Activated B cell treated with CpG ODN at 0.5 μM for 24 hours (primary cell): ENCODE measurements at regions not wholly inside any gene's neighbourhood (a gene's known extent, or its start where the extent isn't known, plus 50 kb on each side); places are given as distances from the start of the nearest gene placed in this dataset.

Experiments used
- ATAC-seq: fragments of 200-7000 bp; cut with Tn5 transposase; one replicate; pipeline ENCODE4 v1.10.0; 2021; ENCODE audit warnings: low read depth, mild to moderate bottlenecking, moderate library complexity
- CTCF ChIA-PET: fragments of 350-600 bp; sonication (Branson Sonifier 250); formaldehyde crosslinking; loops from one replicate; lab custom pipeline; 2021; ENCODE audit warnings: antibody characterized with exemption; lab: Charles Lee
- POLR2A ChIA-PET: fragments of 350-600 bp; sonication (Branson Sonifier 250); formaldehyde crosslinking; loops from one replicate; lab custom pipeline; 2021; ENCODE audit warnings: antibody characterized with exemption; lab: Charles Lee
- DNase-seq: peaks from one replicate; pipeline ENCODE4 v3.0.0; 2022
- H3K27ac Mint-ChIP-seq: one replicate; pipeline ENCODE4 v1.8.0; 2020; ENCODE audit warnings: mixed read lengths
- H3K27me3 Mint-ChIP-seq: one replicate; pipeline ENCODE4 v1.8.0; 2021; ENCODE audit warnings: mixed read lengths
- H3K36me3 Mint-ChIP-seq: one replicate; pipeline ENCODE4 v1.8.0; 2021; ENCODE audit warnings: low read depth, mixed read lengths
- H3K4me1 Mint-ChIP-seq: one replicate; pipeline ENCODE4 v1.8.0; 2021; ENCODE audit warnings: mixed read lengths
- H3K4me3 Mint-ChIP-seq: one replicate; pipeline ENCODE4 v1.8.0; 2020; ENCODE audit warnings: mild to moderate bottlenecking, mixed read lengths
- H3K9me3 Mint-ChIP-seq: one replicate; pipeline ENCODE4 v1.8.0; 2020; ENCODE audit warnings: mixed read lengths
- intact Hi-C: fragments of 100-400 bp; cut with micrococcal nuclease; formaldehyde crosslinking; loops from one replicate; pipeline ENCODE4 v1.15.1; 2024
- TF ChIP-seq, protein P1 (sequence below): fragments of 200-600 bp; IDR thresholded peaks from one replicate; pipeline ENCODE4 v1.8.0; 2022; ENCODE audit warnings: antibody characterized with exemption, mild to moderate bottlenecking

DNA sequence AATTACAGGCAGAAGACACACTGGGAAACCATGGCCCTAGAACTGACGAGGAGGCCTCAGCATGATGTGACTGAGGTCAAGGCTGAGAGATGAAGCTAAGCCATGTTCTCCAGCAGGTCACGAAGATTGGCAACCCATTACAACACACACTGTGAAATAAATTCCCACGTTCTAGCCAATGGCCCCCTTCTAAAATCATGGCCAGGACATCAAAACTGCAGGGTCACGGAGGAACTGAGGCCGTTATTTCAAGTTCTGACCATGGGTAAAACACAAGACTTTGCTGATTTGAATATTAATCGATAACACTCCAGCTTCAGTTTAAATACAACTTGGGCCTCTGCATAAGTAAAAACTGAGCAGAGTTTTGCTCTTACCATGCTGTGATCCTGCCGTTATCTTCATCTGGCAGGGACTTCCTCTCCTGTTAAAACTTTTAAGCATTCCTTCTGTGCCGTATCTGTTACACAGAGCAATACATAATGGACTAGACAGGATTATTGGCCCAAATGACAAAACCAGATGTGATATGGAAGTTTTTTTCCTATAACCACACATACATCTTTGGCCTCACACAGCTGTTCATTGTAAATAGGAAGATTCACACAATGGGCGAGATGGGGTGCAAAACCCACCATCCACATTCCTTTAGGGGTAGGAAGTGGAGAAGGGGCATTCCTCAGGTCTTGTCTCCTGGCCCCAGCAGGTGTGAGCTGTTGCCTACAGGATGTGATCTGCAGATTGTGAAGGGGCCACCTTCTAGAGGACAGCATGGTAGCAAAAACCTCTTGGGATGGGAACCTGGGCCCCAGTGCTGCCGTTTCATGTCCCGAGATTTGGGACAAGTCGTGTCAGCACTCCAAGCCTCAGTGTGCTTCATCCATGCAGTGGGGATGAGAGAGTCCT is 207.4 kb downstream of the OPA1 start:
- Mint-ChIP-seq H3K36me3 (no peaks in the 10 kb centered on the region), H3K4me1 (no peaks in the 10 kb centered on the region), H3K9me3 (no peaks in the 10 kb centered on the region), H3K27me3 (peaks cover 2% of the 10 kb centered on the region), H3K4me3 (no peak overlapping the region), H3K27ac (no peak overlapping the region)
- DNase-seq (no peak), ATAC-seq (no peak)
- ChIA-PET POLR2A (no interaction called here), CTCF (no interaction called here)
- TF ChIP-seq, protein P1, sequence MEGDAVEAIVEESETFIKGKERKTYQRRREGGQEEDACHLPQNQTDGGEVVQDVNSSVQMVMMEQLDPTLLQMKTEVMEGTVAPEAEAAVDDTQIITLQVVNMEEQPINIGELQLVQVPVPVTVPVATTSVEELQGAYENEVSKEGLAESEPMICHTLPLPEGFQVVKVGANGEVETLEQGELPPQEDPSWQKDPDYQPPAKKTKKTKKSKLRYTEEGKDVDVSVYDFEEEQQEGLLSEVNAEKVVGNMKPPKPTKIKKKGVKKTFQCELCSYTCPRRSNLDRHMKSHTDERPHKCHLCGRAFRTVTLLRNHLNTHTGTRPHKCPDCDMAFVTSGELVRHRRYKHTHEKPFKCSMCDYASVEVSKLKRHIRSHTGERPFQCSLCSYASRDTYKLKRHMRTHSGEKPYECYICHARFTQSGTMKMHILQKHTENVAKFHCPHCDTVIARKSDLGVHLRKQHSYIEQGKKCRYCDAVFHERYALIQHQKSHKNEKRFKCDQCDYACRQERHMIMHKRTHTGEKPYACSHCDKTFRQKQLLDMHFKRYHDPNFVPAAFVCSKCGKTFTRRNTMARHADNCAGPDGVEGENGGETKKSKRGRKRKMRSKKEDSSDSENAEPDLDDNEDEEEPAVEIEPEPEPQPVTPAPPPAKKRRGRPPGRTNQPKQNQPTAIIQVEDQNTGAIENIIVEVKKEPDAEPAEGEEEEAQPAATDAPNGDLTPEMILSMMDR: no peak
- intact Hi-C loops: no loop called here

DNA sequence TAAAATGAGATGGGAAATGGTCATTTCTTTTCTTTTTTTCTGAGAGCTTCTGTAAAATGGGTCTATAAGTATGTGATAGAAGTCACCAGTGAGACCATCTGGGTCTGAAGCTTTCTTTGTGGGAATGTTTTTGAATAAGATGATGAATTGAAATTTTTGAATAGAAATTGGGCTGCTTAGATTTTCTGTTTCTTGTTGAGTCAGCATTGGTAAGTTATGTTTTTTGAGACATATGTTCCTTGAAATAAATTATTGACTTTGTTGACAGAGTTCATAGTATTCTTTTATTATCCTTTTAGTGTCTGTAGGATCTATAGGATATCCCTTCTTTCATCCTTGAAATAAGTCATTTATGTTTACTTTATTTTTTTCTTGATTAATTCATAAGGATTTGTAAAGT is 208.1 kb downstream of the OPA1 start:
- H3K9me3 Mint-ChIP-seq: no peaks in the 10 kb centered on the region

DNA sequence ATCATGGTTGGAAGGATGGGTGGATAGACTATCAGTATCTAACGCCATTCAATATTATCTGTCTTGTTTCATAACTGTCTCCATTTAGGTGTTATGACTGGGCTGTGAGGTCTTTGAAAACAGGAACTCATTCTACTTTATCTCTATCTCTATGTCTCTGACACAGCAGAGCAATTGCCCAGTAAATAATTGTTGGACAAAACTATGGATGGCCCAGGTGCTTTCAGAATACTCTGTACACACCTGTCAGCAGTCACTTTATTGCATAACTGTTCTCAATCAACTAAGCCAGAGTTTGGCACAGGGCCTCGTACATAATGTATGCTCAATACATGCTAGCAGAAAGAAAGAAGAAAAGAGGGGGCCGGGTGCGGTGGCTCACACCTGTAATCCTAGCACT is 210.3 kb downstream of the OPA1 start:
- H3K4me1 Mint-ChIP-seq: no peaks in the 10 kb centered on the region
- no peaks in the 10 kb centered on the region for H3K36me3 Mint-ChIP-seq
- H3K27ac Mint-ChIP-seq: no peak overlapping the region
- ChIA-PET POLR2A (no interaction called here), CTCF (no interaction called here)
- ATAC-seq (no peak), DNase-seq (no peak)
- TF ChIP-seq, protein P1: no peak
- intact Hi-C loops: no loop called here
- no peaks in the 10 kb centered on the region for H3K9me3 Mint-ChIP-seq
- H3K27me3 Mint-ChIP-seq: no peaks in the 10 kb centered on the region
- no peak overlapping the region for H3K4me3 Mint-ChIP-seq

More for the DNA sequence above, 208.1 kb downstream of the OPA1 start:
- DNase-seq (no peak), ATAC-seq (no peak)
- Mint-ChIP-seq H3K4me3 (no peak overlapping the region), H3K27me3 (no peaks in the 10 kb centered on the region), H3K4me1 (no peaks in the 10 kb centered on the region), H3K27ac (no peak overlapping the region), H3K36me3 (no peaks in the 10 kb centered on the region)
- ChIA-PET CTCF (no interaction called here), POLR2A (no interaction called here)
- TF ChIP-seq, protein P1: no peak
- intact Hi-C loops: no loop called here

DNA sequence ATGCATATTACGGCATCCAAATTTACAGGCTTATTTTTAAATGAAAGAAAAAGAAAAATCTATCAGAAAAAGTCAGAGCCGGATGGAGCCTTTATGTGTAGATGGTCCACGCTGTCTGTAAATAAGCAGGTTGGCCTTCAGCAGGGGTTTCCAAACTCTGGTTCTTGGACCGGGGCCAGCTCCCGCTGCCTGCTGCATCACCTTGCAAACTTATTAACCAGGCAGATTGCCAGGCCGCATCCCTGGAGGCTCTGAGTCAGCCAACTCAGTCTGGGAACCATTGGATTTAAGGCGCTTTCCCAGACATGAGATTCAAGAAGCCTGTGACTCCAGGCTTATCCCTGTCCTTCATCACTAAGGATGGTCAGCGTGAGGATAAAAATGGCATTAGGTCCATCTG is 212.4 kb downstream of the OPA1 start:
- ChIA-PET POLR2A (no interaction called here), CTCF (no interaction called here)
- no peaks in the 10 kb centered on the region for H3K36me3 Mint-ChIP-seq
- DNase-seq (no peak), ATAC-seq (no peak)
- no peak overlapping the region for H3K27ac Mint-ChIP-seq
- H3K4me3 Mint-ChIP-seq: no peak overlapping the region
- no peaks in the 10 kb centered on the region for H3K9me3 Mint-ChIP-seq
- intact Hi-C loops: no loop called here
- no peaks in the 10 kb centered on the region for H3K27me3 Mint-ChIP-seq
- TF ChIP-seq, protein P1: no peak
- H3K4me1 Mint-ChIP-seq: no peaks in the 10 kb centered on the region

DNA sequence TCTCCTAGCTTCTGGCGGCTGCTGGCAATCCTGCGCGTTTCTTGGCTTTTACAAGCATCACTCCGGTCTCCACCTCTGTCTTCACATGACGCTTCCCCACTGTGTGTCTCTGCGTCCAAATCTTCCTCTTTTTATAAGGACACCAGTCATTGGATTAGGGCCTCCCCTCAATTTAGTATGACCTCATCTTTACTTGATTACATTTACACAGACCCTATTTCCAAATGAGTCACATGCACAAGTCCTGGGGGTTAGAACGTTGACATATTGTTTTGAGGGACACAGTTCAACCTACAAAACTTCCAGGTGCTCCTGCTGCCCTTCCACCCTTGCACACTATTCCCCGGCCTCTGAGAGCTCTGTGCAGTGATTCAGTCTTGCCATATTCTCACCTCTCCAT is 215.3 kb downstream of the OPA1 start:
- no peak overlapping the region for H3K4me3 Mint-ChIP-seq
- intact Hi-C loops: no loop called here
- H3K36me3 Mint-ChIP-seq: no peaks in the 10 kb centered on the region
- no peaks in the 10 kb centered on the region for H3K4me1 Mint-ChIP-seq
- DNase-seq (no peak), ATAC-seq (no peak)
- peaks cover 3% of the 10 kb centered on the region for H3K27me3 Mint-ChIP-seq
- TF ChIP-seq, protein P1: no peak
- H3K9me3 Mint-ChIP-seq: no peaks in the 10 kb centered on the region
- POLR2A ChIA-PET: no interaction called here
- H3K27ac Mint-ChIP-seq: no peak overlapping the region
- CTCF ChIA-PET: no interaction called here
